ENCODE measurements at regions not wholly inside any gene's neighbourhood (a gene's known extent, or its start where the extent isn't known, plus 50 kb on each side); places are given as distances from the start of the nearest gene placed in this dataset.

DNA sequence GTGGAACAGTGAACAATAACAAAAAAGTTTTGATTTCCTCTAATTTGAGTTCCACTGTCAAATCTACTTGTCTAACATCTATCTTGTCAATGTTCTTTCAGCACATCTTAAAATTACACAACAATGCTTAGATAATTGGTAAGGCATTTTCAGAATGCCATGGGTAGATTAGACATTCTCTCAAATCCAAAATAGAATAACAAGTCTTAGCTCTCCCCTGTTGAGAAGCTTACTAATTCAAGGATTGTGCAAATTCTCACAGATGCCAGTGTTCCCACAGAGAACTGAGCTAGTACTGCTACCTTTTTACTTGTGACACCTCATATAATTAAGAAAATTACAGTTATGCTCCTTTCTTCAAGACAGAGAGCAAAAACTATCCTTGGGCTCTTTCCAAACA, 2442.0 kb downstream of the PCDH7 start:
- ATAC-seq (ENCODE audit: low FRiP score in 2 of 2) (no peak), DNase-seq (no peak)
- Histone ChIP-seq H3K36me3 (no peaks in the 10 kb centered on the region), H3K4me3 (no peak overlapping the region), H3K9me3 (no peaks in the 10 kb centered on the region), H3K27me3 (no peaks in the 10 kb centered on the region), H3K4me1 (no peaks in the 10 kb centered on the region), H3K27ac (no peak overlapping the region)
- no peak for TF ChIP-seq POLR2A (IDR thresholded peaks at IDR 0.05)
- TF ChIP-seq POLR2AphosphoS5 (IDR thresholded peaks at IDR 0.05), result no peak
- no peak for TF ChIP-seq EP300 (IDR thresholded peaks at IDR 0.05)
- TF ChIP-seq, protein P1, sequence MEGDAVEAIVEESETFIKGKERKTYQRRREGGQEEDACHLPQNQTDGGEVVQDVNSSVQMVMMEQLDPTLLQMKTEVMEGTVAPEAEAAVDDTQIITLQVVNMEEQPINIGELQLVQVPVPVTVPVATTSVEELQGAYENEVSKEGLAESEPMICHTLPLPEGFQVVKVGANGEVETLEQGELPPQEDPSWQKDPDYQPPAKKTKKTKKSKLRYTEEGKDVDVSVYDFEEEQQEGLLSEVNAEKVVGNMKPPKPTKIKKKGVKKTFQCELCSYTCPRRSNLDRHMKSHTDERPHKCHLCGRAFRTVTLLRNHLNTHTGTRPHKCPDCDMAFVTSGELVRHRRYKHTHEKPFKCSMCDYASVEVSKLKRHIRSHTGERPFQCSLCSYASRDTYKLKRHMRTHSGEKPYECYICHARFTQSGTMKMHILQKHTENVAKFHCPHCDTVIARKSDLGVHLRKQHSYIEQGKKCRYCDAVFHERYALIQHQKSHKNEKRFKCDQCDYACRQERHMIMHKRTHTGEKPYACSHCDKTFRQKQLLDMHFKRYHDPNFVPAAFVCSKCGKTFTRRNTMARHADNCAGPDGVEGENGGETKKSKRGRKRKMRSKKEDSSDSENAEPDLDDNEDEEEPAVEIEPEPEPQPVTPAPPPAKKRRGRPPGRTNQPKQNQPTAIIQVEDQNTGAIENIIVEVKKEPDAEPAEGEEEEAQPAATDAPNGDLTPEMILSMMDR (IDR thresholded peaks at IDR 0.05), result no peak

DNA sequence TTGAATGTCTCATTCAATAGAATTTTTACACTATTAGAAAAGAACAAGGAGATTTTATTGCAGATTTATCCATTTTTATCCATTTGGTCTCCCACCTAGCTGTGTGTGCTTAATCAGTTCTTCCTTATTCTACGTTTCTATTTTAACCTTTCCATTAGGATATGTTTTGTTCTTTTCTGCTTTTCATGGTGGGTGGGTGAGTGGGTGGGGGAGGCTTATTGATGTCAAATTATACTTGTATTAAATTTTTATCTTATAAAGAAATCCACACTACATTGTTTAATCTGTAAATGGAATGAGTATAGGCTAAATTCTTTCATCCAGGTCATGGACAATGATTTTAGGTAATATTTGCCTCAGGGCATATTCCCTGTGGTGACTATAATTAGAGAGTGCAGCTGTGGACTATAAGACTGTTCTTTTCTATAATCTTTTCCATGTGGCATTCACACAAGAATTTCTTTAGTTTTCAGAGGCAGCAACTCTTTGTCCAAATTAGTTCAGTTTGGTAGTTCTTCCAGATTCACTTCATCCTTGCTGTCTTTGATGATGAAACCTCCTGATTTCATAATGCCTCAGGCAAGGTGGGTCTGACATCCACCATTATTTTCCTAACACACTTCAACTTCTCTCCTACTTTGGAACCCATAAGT, 2451.8 kb downstream of the PCDH7 start:
- 67 to 71% methylated on average over 1 of the region's 1 CpG for WGBS, 2 donors
- ATAC-seq (ENCODE audit: low FRiP score in 2 of 2) (no peak), DNase-seq (no peak)
- TF ChIP-seq, protein P1 (IDR thresholded peaks at IDR 0.05), result no peak
- Histone ChIP-seq H3K27ac (no peak overlapping the region), H3K36me3 (no peaks in the 10 kb centered on the region), H3K4me3 (no peak overlapping the region), H3K9me3 (no peaks in the 10 kb centered on the region), H3K4me1 (no peaks in the 10 kb centered on the region), H3K27me3 (no peaks in the 10 kb centered on the region)

DNA sequence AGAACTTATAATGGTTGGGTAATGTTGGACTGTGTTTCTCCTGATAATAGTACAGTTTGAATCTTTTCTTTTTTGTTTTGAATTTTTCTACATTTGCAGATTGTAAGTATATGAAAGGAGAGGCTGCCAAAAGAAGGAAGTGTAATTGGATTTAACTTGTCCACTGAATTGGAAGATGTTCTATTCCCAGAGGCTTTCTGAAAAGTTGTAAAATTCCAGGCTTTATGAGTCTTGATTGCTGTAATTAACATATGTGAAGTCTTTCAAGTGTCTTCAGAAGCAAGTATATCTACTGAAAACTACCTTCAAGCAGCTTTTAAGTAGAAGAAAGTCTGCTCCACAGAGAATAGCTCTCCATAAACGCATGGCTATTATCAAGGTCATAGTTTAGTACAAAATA, 2456.4 kb downstream of the PCDH7 start:
- H3K27me3 ChIP-seq, result no peaks in the 10 kb centered on the region
- H3K36me3 ChIP-seq, result no peaks in the 10 kb centered on the region
- no peak overlapping the region for H3K4me3 ChIP-seq
- no peaks in the 10 kb centered on the region for H3K9me3 ChIP-seq
- WGBS, 2 donors, result 47 to 82% methylated on average over 1 of the region's 1 CpG
- ATAC-seq (ENCODE audit: low FRiP score in 2 of 2) (no peak), DNase-seq (no peak)
- TF ChIP-seq POLR2AphosphoS5 (IDR thresholded peaks at IDR 0.05), result no peak
- no peak for TF ChIP-seq EP300 (IDR thresholded peaks at IDR 0.05)
- TF ChIP-seq, protein P1 (IDR thresholded peaks at IDR 0.05), result no peak
- TF ChIP-seq POLR2A (IDR thresholded peaks at IDR 0.05), result no peak
- H3K27ac ChIP-seq, result no peak overlapping the region
- H3K4me1 ChIP-seq, result no peaks in the 10 kb centered on the region

DNA sequence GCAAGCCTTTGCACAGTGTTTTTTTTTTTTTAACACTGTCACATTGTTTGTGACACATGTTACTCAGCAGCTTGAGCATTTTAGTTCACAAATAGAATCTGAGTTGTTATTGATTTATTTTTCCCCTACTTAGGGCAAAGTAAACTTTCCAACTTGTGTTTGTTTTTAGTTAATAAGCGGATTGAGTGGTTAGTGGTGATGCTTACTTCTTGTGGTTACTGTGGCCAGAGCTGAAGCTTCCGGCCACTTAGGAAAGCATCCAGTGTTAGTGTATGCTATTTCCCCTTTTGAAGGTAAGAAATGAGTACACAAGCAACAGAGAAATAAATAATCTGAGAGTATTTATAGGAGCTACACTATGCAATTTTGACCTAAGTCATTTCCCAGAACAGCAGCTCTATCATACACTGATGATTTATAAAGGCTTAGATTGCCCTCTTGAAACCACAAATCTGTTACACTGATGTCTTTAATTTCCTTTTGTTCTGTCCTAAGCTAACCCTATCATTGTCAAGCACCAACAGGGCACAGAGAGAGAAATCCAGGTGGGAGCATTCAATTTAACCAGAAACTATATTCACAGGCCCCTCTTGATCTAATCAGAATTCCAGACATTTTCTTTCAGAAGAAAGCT, 2464.6 kb downstream of the PCDH7 start:
- H3K27ac ChIP-seq, result no peak overlapping the region
- no peaks in the 10 kb centered on the region for H3K27me3 ChIP-seq
- 35 to 53% methylated on average over 2 of the region's 2 CpGs for WGBS, 2 donors
- no peaks in the 10 kb centered on the region for H3K4me1 ChIP-seq
- TF ChIP-seq EP300 (IDR thresholded peaks at IDR 0.05) (no peak), POLR2A (IDR thresholded peaks at IDR 0.05) (no peak), POLR2AphosphoS5 (IDR thresholded peaks at IDR 0.05) (no peak)
- TF ChIP-seq, protein P1 (IDR thresholded peaks at IDR 0.05), result no peak
- DNase-seq, result no peak
- H3K4me3 ChIP-seq, result no peak overlapping the region
- no peaks in the 10 kb centered on the region for H3K9me3 ChIP-seq
- no peak for ATAC-seq (ENCODE audit: low FRiP score in 2 of 2)
- H3K36me3 ChIP-seq, result no peaks in the 10 kb centered on the region

DNA sequence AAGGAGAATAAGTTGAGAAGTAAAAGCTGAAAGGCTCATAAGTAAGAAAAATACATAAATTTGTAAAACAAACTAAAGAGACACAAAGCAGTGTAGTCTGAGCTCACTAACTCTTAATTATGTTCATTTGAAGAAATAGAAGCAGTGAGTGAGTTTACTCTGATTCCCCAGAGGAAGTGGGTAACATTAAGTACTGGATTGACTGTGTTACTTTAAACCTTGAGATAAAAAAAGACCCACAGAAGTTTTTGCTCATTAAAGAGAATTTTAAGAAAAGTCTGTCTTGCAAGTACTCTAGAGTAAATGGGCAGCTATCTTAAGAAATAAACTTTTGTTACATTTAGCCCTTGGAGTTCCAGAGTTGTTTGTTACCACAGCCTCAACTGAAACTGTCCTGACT, 2466.9 kb downstream of the PCDH7 start:
- ATAC-seq (ENCODE audit: low FRiP score in 2 of 2), result no peak
- DNase-seq, result no peak
- H3K9me3 ChIP-seq, result no peaks in the 10 kb centered on the region
- no peaks in the 10 kb centered on the region for H3K4me1 ChIP-seq
- no peaks in the 10 kb centered on the region for H3K36me3 ChIP-seq
- no peak overlapping the region for H3K27ac ChIP-seq
- no peaks in the 10 kb centered on the region for H3K27me3 ChIP-seq
- H3K4me3 ChIP-seq, result no peak overlapping the region
- TF ChIP-seq EP300 (IDR thresholded peaks at IDR 0.05), result no peak
- TF ChIP-seq, protein P1 (IDR thresholded peaks at IDR 0.05), result no peak
- no peak for TF ChIP-seq POLR2A (IDR thresholded peaks at IDR 0.05)
